ENCODE measurements at regions not wholly inside any gene's neighbourhood (a gene's known extent, or its start where the extent isn't known, plus 50 kb on each side); places are given as distances from the start of the nearest gene placed in this dataset.

- no peak for ATAC-seq
- TF ChIP-seq OSR1 (CRISPR knock-in tag; IDR thresholded peaks at IDR 0.05) = no peak
- no peak for TF ChIP-seq ZC3H10 (CRISPR knock-in tag; IDR thresholded peaks at IDR 0.05)
- TF ChIP-seq ZFP30 (CRISPR knock-in tag; IDR thresholded peaks at IDR 0.05) = no peak
- TF ChIP-seq ZNF70 (CRISPR knock-in tag; IDR thresholded peaks at IDR 0.05) = no peak
- no peak for TF ChIP-seq TSHZ2 (CRISPR knock-in tag; IDR thresholded peaks at IDR 0.05)
- no peak for TF ChIP-seq POU6F1 (CRISPR knock-in tag; IDR thresholded peaks at IDR 0.05; ENCODE audit: borderline replicate concordance, low read depth)
- no peak for TF ChIP-seq ESRRG (CRISPR knock-in tag; IDR thresholded peaks at IDR 0.05)
- TF ChIP-seq CSDC2 (CRISPR knock-in tag; IDR thresholded peaks at IDR 0.05) = no peak
- TF ChIP-seq GLIS3 (CRISPR knock-in tag; IDR thresholded peaks at IDR 0.05) = no peak
- TF ChIP-seq ARNTL (CRISPR knock-in tag; IDR thresholded peaks at IDR 0.05; ENCODE audit: borderline replicate concordance, low read depth) = no peak
- TF ChIP-seq SNAI2 (CRISPR knock-in tag; IDR thresholded peaks at IDR 0.05) = no peak
- no peak for TF ChIP-seq CSRNP3 (CRISPR knock-in tag; IDR thresholded peaks at IDR 0.05)
- TF ChIP-seq ZNF565 (CRISPR knock-in tag; conservative IDR thresholded peaks at IDR 0.05; ENCODE audit: low read depth) = no peak
- TF ChIP-seq TOX (CRISPR knock-in tag; IDR thresholded peaks at IDR 0.05; ENCODE audit: borderline replicate concordance) = no peak
- TF ChIP-seq TCF4 (CRISPR knock-in tag; IDR thresholded peaks at IDR 0.05; ENCODE audit: borderline replicate concordance) = no peak
Measured at GRCh38 chr22:48599346-48599745, 1228.3 kb downstream of the BRD1 start.

GRCh38 chr22:48596111-48596850 is 1231.4 kb downstream of the BRD1 start:
- ATAC-seq = no peak
- TF ChIP-seq ZC3H10 (CRISPR knock-in tag; IDR thresholded peaks at IDR 0.05) = no peak

GRCh38 chr22:48595511-48595905 is 1232.2 kb downstream of the BRD1 start:
- TF ChIP-seq SNAI2 (CRISPR knock-in tag; IDR thresholded peaks at IDR 0.05) = no peak
- no peak for TF ChIP-seq BACH2 (CRISPR knock-in tag; IDR thresholded peaks at IDR 0.05; ENCODE audit: borderline replicate concordance)
- no peak for TF ChIP-seq ARNTL (CRISPR knock-in tag; IDR thresholded peaks at IDR 0.05; ENCODE audit: borderline replicate concordance, low read depth)
- TF ChIP-seq TOX (CRISPR knock-in tag; IDR thresholded peaks at IDR 0.05; ENCODE audit: borderline replicate concordance) = no peak
- TF ChIP-seq PPARA (CRISPR knock-in tag; IDR thresholded peaks at IDR 0.05; ENCODE audit: borderline replicate concordance) = no peak

GRCh38 chr22:48594757-48595510 is 1232.7 kb downstream of the BRD1 start:
- ATAC-seq = no peak

More at GRCh38 chr22:48595511-48595905, 1232.2 kb downstream of the BRD1 start:
- ATAC-seq = no peak

More at GRCh38 chr22:48594757-48595510, 1232.7 kb downstream of the BRD1 start:
- no peak for TF ChIP-seq ESRRG (CRISPR knock-in tag; IDR thresholded peaks at IDR 0.05)
- no peak for TF ChIP-seq CREB5 (CRISPR knock-in tag; IDR thresholded peaks at IDR 0.05; ENCODE audit: low read depth)
- no peak for TF ChIP-seq BACH2 (CRISPR knock-in tag; IDR thresholded peaks at IDR 0.05; ENCODE audit: borderline replicate concordance)
- no peak for TF ChIP-seq PPARA (CRISPR knock-in tag; IDR thresholded peaks at IDR 0.05; ENCODE audit: borderline replicate concordance)
- TF ChIP-seq ZC3H10 (CRISPR knock-in tag; IDR thresholded peaks at IDR 0.05) = no peak
- TF ChIP-seq TOX (CRISPR knock-in tag; IDR thresholded peaks at IDR 0.05; ENCODE audit: borderline replicate concordance) = no peak
- no peak for TF ChIP-seq ZNF565 (CRISPR knock-in tag; conservative IDR thresholded peaks at IDR 0.05; ENCODE audit: low read depth)
- no peak for TF ChIP-seq TSHZ2 (CRISPR knock-in tag; IDR thresholded peaks at IDR 0.05)

Data from SK-N-SH treated with all-trans-retinoic acid at 6 μM for 48 hours (cell line).